OCI-LY7 (cell line): ENCODE measurements at regions not wholly inside any gene's neighbourhood (a gene's known extent, or its start where the extent isn't known, plus 50 kb on each side); places are given as distances from the start of the nearest gene placed in this dataset.

Experiments
- BruUV-seq: library from RNA; stranded (reverse); fragments of 400-500 nt; replicated peaks from 2 replicates; lab custom pipeline; 2021; lab: Mats Ljungman, UMichigan
- CTCF ChIA-PET: fragments of 300-600 bp; sonication (Branson Sonifier 250); formaldehyde crosslinking; loops from one replicate; lab custom pipeline; 2022; ENCODE audit warnings: antibody characterized with exemption; ENCODE audit not compliant: unreplicated experiment; lab: Charles Lee
- POLR2A ChIA-PET: fragments of 300-600 bp; sonication (Branson Sonifier 250); formaldehyde crosslinking; loops from one replicate; lab custom pipeline; 2022; ENCODE audit warnings: antibody characterized with exemption; lab: Charles Lee
- DNase-seq: peaks from one replicate; pipeline ENCODE4 v3.0.0-alpha.2; 2015; ENCODE audit warnings: low spot score
- H2AFZ ChIP-seq: fragments of 200-600 bp; sonication (generic), shearing (Covaris generic); 2 replicates; pipeline ENCODE4 v1.6.1; 2014; ENCODE audit warnings: mild to moderate bottlenecking, antibody characterized with exemption, low read length, moderate library complexity
- H3K27ac ChIP-seq: fragments of 200-600 bp; sonication (generic); 2 replicates; pipeline ENCODE4 v1.5.1; 2014; ENCODE audit warnings: mixed run types, low read depth, mild to moderate bottlenecking, moderate library complexity, low read length, inconsistent platforms; ENCODE audit not compliant: poor library complexity, severe bottlenecking
- H3K36me3 ChIP-seq: fragments of 200-600 bp; sonication (generic); 2 replicates; pipeline ENCODE4 v1.6.1; 2014; ENCODE audit warnings: mild to moderate bottlenecking, antibody characterized with exemption, low read length, moderate library complexity, mixed read lengths; ENCODE audit not compliant: insufficient read depth
- H3K4me1 ChIP-seq: fragments of 200-600 bp; sonication (generic); 2 replicates; pipeline ENCODE4 v1.5.1; 2014; ENCODE audit warnings: mild to moderate bottlenecking, low read length; ENCODE audit not compliant: insufficient read depth, poor library complexity, severe bottlenecking
- H3K4me2 ChIP-seq: fragments of 200-600 bp; sonication (generic); 2 replicates; pipeline ENCODE4 v1.6.1; 2014; ENCODE audit warnings: mild to moderate bottlenecking, low read length
- H3K4me3 ChIP-seq: fragments of 200-600 bp; sonication (generic); 2 replicates; pipeline ENCODE4 v1.5.1; 2014; ENCODE audit warnings: mild to moderate bottlenecking, low read depth, low read length; ENCODE audit not compliant: poor library complexity, severe bottlenecking
- H3K79me2 ChIP-seq: fragments of 200-600 bp; sonication (generic); 2 replicates; pipeline ENCODE4 v1.6.1; 2016; ENCODE audit warnings: low read depth, mild to moderate bottlenecking, low read length, moderate library complexity, mixed read lengths; ENCODE audit not compliant: insufficient read depth
- H3K9me2 ChIP-seq: fragments of 200-600 bp; sonication (generic); 2 replicates; pipeline ENCODE4 v1.6.1; 2016; ENCODE audit warnings: mild to moderate bottlenecking, low read length, mixed read lengths; ENCODE audit not compliant: insufficient read depth
- H3K9me3 ChIP-seq: fragments of 200-600 bp; sonication (generic); 2 replicates; pipeline ENCODE4 v1.6.1; 2014; ENCODE audit warnings: mild to moderate bottlenecking, mixed run types, low read length, mixed read lengths
- H4K20me1 ChIP-seq: fragments of 200-600 bp; sonication (generic); 2 replicates; pipeline ENCODE4 v1.6.1; 2014; ENCODE audit warnings: mild to moderate bottlenecking, antibody characterized with exemption, low read length, moderate library complexity, mixed read lengths; ENCODE audit not compliant: insufficient read depth
- CTCF ChIP-seq: fragments of 200-600 bp; sonication (generic); conservative IDR thresholded peaks from 2 replicates; pipeline ENCODE4 v1.5.1; 2014; ENCODE audit warnings: mild to moderate bottlenecking, antibody characterized with exemption, low read length, moderate library complexity, mixed read lengths
- EZH2phosphoT487 ChIP-seq: fragments of 200-600 bp; sonication (generic); IDR thresholded peaks from 2 replicates; pipeline ENCODE4 v1.6.1; 2018; ENCODE audit warnings: low read depth, borderline replicate concordance, mild to moderate bottlenecking, mixed run types, antibody characterized with exemption, low read length, moderate library complexity, mixed read lengths
- intact Hi-C: fragments of 100-400 bp; cut with micrococcal nuclease; formaldehyde crosslinking; loops from one replicate; pipeline ENCODE4 v1.10.0; 2022; ENCODE audit not compliant: unreplicated experiment

- intact Hi-C loops, result no loop called here
- H3K4me1 ChIP-seq, result no peaks in the 10 kb centered on the region
- no peaks in the 10 kb centered on the region for H3K36me3 ChIP-seq
- no peak overlapping the region for H3K27ac ChIP-seq
- TF ChIP-seq CTCF (no peak), EZH2phosphoT487 (no peak)
- DNase-seq, result no peak
- no TSS peak for BruUV-seq
- no peak overlapping the region for H2AFZ ChIP-seq
- H3K9me3 ChIP-seq, result no peaks in the 10 kb centered on the region
- CTCF ChIA-PET, result no interaction called here
- no peaks in the 10 kb centered on the region for H3K9me2 ChIP-seq
- H4K20me1 ChIP-seq, result no peaks in the 10 kb centered on the region
- POLR2A ChIA-PET, result no interaction called here
- H3K79me2 ChIP-seq, result no peaks in the 10 kb centered on the region
- H3K4me2 ChIP-seq, result no peak overlapping the region
- no peak overlapping the region for H3K4me3 ChIP-seq
These were observed 242.8 kb upstream of the SGCG start for GRCh38 chr13:22937953-22938352.

- H4K20me1 ChIP-seq, result no peaks in the 10 kb centered on the region
- no peaks in the 10 kb centered on the region for H3K9me2 ChIP-seq
- CTCF ChIA-PET, result no interaction called here
- intact Hi-C loops, result no loop called here
- no peak for TF ChIP-seq CTCF
- TF ChIP-seq EZH2phosphoT487, result no peak
- H3K36me3 ChIP-seq, result no peaks in the 10 kb centered on the region
- no peak overlapping the region for H3K4me3 ChIP-seq
- no peak overlapping the region for H3K27ac ChIP-seq
- H3K9me3 ChIP-seq, result no peaks in the 10 kb centered on the region
- DNase-seq, result no peak
- no peaks in the 10 kb centered on the region for H3K79me2 ChIP-seq
- H3K4me1 ChIP-seq, result no peaks in the 10 kb centered on the region
- no peak overlapping the region for H2AFZ ChIP-seq
- POLR2A ChIA-PET, result no interaction called here
- H3K4me2 ChIP-seq, result no peak overlapping the region
- BruUV-seq, result no TSS peak
These were observed 242.2 kb upstream of the SGCG start for GRCh38 chr13:22938576-22938975.

- no TSS peak for BruUV-seq
- H3K27ac ChIP-seq, result no peak overlapping the region
- no peaks in the 10 kb centered on the region for H4K20me1 ChIP-seq
- H3K4me2 ChIP-seq, result no peak overlapping the region
- no peak overlapping the region for H2AFZ ChIP-seq
- CTCF ChIA-PET, result no interaction called here
- POLR2A ChIA-PET, result no interaction called here
- TF ChIP-seq EZH2phosphoT487, result no peak
- no peak for TF ChIP-seq CTCF
- no peaks in the 10 kb centered on the region for H3K9me2 ChIP-seq
- no peaks in the 10 kb centered on the region for H3K36me3 ChIP-seq
- H3K4me1 ChIP-seq, result no peaks in the 10 kb centered on the region
- DNase-seq, result no peak
- intact Hi-C loops, result no loop called here
- H3K79me2 ChIP-seq, result no peaks in the 10 kb centered on the region
- H3K4me3 ChIP-seq, result no peak overlapping the region
- no peaks in the 10 kb centered on the region for H3K9me3 ChIP-seq
These were observed 241.6 kb upstream of the SGCG start for GRCh38 chr13:22939157-22939556.
